HG02973 (cell line): ENCODE measurements at regions not wholly inside any gene's neighbourhood (a gene's known extent, or its start where the extent isn't known, plus 50 kb on each side); places are given as distances from the start of the nearest gene placed in this dataset.
"Not testable (repeated sequence)": the region's sequence is repeated elsewhere in the genome, so short reads cannot be mapped to it uniquely, and the experiment has no call there.

Source experiments
- ATAC-seq: cut with Tn5 transposase; IDR thresholded peaks from one replicate; pipeline ENCODE4 v1.9.1; 2021; ENCODE audit warnings: moderate library complexity; ENCODE audit not compliant: unreplicated experiment

DNA sequence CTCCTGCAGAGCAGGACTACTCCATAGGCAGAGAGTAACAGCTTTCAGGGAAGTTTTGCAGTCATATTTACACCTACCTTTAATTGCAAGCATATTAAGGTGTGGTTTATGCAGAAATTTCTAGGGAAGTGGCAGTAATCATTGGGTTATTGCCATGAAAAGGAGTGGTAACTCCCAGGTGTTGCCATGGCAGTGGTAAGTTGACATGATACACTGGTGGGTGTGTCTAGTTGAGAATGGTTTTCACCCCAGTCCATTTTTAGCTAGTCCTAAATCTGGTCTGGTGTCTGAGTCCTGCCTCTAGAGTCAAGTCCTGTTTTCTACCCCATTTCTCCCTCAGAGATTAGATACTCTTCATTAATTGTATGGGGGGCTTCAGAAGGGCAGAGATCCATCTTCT is 128.4 kb upstream of the GMNC start:
- ATAC-seq, result no peak

DNA sequence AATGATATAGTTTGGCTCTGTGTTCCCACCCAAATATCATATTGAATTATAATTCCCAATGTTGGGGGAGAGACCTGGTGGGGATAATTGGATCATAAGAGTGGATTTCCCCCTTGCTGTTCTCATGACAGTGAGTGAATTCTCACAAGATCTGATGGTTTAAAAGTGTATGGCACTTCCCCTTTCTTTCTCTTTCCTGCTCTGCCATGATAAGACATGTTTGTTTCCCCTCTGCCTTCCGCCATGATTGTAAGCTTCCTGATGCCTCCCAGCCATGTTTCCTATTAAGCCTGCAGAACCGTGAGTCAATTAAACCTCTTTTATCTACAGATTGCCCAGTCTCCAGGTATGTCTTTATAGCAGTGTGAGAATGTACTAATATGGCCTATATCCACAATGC is 126.7 kb upstream of the GMNC start:
- ATAC-seq, result no peak

DNA sequence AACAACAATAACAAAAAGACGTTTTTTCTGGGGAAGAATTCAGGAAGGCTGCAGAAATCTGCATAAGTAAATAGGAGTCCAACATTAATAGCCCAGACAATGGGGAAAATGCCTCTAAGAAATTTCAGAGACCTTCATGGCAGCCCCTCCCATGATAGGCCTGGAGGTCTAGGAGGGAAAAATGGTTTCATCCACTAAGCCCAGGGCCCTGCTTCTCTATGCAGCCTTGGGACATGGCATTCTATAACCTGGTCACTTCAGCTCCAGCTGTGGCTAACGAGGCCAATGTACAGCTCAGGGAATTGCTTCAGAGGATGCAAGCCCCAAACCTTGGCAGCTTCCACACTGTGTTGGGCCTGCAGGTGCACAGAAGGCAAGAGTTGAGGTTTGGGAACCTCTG is 125.6 kb upstream of the GMNC start:
- ATAC-seq, result no peak

DNA sequence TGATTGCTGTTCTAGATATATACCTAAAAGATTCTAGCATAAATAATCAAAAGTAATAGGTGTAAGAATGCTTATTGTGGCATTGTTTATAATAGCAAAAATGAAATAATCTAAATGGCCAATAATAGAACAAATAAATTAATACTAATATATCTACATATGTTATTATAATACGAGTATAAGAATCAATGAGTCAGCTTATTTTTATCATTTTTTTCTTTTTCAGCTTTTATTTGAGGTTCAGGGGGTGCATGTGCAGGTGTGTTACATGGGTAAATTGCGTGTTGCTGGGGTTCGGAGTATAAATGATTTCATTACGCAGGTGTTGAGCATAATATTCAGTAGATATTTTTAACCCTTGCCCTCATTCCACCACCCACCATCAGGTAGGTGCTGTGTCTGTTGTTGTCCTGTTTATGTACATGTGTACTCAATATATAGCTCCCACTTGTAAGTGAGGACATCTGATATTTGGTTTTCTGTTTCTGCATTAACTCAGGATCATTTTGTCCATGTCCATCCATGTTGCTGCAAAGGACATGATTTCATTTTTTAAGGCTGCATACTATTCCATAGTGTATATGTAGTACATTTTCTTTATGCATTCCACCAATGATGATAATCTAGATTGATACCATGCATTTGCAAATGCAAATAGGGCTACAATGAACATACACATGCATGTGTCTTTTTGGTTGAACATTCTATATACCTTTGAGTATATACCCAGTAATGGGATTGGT is 122.2 kb upstream of the GMNC start:
- ATAC-seq, result no peak

DNA sequence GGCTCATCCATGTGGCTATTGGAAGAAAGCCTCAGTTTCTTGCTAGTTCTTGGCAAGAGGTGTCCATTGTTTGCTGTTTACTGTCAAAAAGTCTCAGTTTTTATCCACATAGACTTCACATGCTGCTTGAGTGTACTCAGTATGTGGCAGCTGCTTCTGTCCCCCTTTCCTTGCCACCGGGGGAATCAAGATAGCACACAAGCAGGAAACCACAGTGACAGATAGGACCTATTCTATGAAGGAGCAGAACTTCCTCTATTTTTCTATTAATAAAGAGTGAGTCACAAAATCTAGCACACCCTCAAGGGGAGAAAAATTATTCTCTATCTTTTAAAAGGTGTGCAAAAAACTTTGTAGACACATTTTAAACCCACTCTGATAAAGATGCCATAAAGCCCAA is 121.4 kb upstream of the GMNC start:
- ATAC-seq, result peak; percentile 46

DNA sequence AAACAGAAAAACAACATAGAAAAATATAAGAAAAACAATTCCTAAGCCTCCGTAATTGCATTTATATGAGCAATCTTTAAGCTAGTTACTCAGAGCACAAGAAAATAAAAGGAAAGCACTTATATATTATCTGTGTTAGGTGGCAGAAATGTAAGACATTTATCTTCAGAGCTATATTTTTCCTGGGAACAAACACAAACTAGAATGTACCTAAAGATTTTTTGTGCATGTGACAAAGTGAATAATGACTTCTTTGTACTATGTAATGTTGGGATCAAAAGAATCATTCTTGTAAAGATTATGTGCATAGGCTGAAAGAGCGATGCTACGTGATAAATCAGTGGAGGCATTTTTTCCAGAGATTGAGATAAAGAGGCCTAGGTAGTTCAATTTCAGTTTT is 111.3 kb upstream of the GMNC start:
- ATAC-seq, result no peak

DNA sequence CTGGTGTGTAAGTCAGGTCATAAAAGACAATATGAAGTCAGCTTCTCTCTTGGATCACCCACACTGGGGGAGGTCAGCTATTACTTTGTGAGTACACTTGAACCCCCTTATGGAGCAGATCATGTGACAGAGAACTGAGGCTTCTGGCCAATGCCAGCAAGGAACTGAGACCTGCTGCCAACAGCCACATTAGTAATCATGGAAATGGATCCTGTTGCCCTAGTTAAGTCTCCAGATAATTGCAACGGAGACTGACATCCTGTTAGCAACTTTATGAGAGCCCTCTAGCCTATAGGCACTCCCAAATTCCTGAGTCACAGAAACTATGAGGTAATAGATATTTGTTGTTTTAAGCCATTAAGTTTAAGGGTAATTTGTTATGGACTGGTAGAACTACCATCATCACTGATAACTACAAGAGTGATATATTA is 110.4 kb upstream of the GMNC start:
- no peak for ATAC-seq

DNA sequence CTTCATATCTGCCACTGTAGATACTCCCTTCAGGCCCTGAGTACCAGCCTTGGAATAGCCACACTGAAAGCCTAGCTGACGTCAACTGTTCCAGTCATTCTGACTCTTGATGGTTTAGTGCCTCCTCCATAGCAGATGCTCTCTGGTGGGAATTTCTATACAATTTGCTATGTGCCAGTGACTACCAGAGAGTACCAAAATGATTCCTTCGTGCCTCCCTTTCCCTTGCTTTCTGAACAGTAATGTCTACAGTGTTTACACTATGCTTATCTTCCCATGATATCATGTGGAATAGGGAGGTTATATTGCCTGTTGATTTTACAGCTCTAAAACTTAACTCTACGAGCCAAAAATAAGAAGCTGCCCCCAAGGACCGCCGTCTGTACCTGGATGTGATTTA is 109.7 kb upstream of the GMNC start:
- no peak for ATAC-seq

DNA sequence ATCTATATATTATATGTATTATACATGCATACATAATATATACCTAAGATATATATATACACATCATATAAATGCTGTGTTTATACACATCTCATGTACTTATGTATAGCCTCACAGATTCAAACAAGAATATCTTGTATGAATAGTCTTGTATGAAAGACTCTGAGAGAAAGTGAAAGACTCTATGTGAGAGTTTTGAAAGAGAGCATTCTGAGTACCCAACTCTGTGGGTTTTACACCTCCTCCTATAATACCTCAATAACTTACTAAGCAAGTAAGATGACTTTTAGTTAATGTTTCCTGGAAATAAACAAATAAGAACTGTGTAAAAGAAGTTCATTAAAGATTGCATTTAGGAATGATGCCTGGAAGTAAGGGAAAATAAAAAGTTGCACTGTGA is 108.1 kb upstream of the GMNC start:
- ATAC-seq, result no peak

DNA sequence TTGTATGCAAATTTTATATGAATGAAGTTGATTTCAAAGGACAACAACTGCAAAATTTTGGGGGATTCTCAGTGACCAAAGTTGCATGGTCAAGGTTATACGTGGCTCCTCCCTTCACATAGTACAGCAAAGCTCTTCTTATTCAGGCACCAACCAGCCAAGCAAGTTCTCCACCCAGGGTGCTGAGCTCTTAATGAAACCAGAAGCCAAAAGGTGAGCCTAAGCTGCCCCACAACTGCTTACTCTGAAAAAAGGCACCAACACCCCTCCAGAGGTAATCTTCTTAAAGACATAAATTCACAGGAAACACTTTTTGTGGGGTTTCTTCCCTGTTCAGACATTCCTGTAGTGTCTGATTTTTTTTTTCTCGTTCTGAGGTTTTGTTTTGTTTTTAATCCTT is 106.1 kb upstream of the GMNC start:
- no peak for ATAC-seq

DNA sequence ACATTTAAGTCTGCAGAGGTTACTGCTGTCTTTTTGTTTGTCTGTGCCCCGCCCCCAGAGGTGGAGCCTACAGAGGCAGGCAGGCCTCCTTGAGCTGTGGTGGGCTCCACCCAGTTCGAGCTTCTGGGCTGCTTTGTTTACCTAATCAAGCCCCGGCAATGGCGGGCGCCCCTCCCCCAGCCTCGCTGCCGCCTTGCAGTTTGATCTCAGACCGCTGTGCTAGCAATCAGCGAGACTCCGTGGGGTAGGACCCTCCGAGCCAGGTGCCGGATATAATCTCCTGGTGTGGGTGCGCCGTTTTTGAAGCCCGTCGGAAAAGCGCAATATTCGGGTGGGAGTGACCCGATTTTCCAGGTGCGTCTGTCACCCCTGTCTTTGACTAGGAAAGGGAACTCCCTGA is 102.4 kb upstream of the GMNC start:
- not testable (repeated sequence) for ATAC-seq

DNA sequence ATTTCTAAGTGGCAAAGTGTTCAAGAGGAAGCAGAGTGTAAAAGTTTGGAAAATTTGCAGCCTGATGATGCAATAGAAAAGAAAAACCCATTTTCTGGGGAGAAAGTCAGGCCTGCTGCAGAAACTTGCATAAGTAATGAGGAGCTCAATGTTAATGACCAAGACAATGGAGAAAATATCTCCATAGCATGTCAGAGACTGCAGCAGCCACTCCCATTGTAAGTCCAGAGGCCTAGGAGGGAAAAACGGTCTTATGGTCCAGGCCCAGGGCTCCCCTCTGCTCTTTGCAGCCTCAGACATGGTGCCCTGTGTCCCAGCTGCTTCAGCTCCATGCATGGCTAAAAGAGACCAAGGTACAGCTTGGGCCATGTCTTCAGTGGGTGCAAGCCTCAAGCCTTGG is 96.6 kb upstream of the GMNC start:
- ATAC-seq, result no peak

DNA sequence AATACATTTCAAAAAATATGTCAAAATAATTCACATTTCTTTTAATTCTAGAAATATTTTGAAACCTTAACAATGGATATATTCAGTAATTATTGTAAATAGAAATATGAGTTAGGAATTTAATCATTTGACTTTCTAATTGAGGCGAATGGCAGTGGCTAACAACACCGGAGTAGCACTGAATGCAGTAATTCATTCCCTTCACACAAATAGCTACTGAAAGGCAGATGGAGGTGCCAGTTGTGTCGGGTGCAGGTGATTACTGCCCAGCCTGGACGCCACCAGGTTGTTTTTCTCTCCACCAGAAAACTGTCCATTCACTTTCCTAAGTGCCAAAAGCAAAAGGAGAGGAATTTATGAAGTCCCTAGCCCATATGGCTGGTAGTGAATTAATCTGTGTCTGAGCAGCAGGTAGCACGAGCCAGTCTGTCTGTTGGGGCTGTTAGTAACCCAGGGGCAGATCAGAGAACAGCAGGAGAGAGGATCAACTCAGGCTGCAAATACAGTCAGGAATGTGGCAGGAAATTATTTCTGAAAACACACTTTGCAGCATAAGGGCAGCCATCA is 79.3 kb upstream of the GMNC start:
- ATAC-seq, result no peak

DNA sequence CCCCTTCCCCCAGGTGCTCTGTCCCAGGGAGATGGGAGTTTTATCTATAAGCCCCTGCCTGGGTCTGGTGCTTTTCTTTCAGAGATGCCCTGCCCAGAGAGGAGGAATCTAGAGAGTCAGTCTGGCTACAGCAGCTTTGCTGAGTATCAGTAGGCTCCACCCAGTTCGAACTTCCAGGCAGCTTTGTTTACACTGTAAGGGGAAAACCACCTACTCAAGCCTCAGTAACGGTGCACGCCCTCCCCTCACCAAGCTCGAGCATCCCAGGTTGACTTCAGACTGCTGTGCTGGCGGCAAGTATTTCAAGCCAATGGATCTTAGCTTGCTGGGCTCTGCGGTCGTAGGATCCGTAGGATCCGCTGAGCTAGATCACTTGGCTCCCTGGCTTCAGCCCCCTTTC is 72.1 kb upstream of the GMNC start:
- not testable (repeated sequence) for ATAC-seq

DNA sequence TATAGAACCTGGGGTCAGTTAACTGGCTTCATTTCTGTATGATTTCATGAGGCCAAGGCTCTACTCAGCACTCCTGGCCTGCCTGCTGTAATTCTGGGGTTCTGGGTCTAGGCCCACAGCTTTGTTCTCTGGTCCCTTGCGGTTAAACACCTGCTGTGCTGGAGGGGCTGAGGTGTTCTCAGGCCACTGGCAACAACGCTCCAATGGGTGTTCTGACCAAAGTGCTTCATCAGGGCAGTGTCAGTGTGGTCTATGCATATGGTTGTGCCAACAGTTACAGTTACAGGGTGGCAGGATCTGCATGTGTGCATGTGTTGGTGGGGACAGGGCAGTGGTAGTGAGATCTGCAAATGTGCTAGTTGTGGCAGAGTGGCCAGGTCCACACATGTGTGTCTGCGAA is 64.1 kb upstream of the GMNC start:
- ATAC-seq, result no peak

DNA sequence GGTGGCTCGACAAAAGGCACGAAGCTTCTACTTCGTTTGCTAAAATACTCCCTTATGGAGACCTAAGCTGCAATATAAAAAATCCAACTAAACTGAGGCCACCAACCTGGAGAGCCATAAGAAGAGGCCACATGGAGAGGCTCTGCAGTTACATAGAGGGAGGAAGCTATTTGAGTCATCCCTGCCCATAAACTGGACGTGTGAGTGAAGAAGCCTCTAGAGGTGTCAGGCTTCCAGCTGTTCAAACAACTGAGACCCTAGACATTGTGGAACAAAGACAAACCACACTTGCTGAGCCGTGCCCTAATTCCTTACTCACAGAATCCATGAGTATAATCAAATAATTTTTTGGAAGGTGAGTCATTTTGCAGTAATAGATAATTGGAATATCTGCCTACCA is 50.2 kb upstream of the GMNC start:
- no peak for ATAC-seq
